ENCODE measurements at regions not wholly inside any gene's neighbourhood (a gene's known extent, or its start where the extent isn't known, plus 50 kb on each side); places are given as distances from the start of the nearest gene placed in this dataset.

GRCh38 chr4:12200226-12200625, 771.5 kb upstream of the HS3ST1 start:
- TF ChIP-seq, protein P1, sequence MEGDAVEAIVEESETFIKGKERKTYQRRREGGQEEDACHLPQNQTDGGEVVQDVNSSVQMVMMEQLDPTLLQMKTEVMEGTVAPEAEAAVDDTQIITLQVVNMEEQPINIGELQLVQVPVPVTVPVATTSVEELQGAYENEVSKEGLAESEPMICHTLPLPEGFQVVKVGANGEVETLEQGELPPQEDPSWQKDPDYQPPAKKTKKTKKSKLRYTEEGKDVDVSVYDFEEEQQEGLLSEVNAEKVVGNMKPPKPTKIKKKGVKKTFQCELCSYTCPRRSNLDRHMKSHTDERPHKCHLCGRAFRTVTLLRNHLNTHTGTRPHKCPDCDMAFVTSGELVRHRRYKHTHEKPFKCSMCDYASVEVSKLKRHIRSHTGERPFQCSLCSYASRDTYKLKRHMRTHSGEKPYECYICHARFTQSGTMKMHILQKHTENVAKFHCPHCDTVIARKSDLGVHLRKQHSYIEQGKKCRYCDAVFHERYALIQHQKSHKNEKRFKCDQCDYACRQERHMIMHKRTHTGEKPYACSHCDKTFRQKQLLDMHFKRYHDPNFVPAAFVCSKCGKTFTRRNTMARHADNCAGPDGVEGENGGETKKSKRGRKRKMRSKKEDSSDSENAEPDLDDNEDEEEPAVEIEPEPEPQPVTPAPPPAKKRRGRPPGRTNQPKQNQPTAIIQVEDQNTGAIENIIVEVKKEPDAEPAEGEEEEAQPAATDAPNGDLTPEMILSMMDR (conservative IDR thresholded peaks at IDR 0.05; ENCODE audit: low read depth, low read length) = no peak
- no peak overlapping the region for H3K4me3 ChIP-seq (ENCODE audit: low read depth, low read length)
- DNase-seq (ENCODE audit: low read depth) = no peak

GRCh38 chr4:12186526-12186925, 757.8 kb upstream of the HS3ST1 start:
- no peak for DNase-seq (ENCODE audit: low read depth)
- TF ChIP-seq, protein P1 (conservative IDR thresholded peaks at IDR 0.05; ENCODE audit: low read depth, low read length) = no peak

DNA sequence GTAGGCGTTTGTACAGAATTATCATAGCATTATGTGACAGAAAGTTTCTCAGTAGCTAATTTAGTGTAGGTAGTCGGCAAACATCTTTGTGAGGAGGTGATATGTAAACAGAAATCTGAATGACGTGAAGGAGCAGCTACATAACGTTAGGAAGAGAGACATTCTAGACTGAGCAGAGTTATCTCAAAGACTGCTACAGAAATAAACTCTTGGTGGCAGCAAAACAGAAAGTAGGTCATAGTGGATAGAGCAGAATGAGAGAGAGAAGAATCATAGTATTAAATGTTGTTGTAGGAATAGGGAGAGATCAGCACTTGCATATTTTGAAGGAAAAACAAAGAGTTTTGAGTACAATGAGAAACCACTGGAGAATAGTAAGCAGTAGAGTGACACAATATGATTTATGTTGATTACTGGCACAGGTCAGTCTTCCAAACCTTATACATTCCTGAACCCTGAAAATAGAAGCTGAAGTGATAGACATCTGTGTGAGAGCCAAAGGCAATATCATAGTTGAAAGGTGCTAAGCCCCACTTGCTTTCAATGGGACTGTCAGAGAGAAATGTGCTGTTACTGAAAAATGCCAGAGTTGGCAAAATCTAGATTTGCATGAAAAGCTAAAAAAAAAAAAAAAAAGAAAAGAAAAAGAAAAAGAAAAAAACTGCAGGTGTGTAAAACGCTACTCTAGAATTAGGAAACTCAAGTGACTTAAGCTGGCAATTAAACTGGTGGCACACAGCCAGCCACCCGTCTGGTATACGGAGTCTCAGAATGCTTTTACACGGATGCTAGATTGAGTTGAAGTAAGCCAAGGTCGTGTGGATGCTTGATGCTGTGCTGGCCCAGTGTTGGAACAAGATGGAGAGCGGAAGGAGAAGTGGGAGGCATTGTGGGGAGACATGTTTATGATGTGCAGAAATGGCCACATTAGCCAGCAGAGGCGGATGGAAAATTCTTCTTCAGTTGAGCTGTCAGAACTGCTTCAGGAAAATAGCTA, 750.2 kb upstream of the HS3ST1 start:
- TF ChIP-seq, protein P1 (conservative IDR thresholded peaks at IDR 0.05; ENCODE audit: low read depth, low read length) = no peak
- no peak overlapping the region for H3K4me3 ChIP-seq (ENCODE audit: low read depth, low read length)
- DNase-seq (ENCODE audit: low read depth) = no peak

More at GRCh38 chr4:12186526-12186925, 757.8 kb upstream of the HS3ST1 start:
- no peak overlapping the region for H3K4me3 ChIP-seq (ENCODE audit: low read depth, low read length)

GRCh38 chr4:12177416-12177815, 748.7 kb upstream of the HS3ST1 start:
- TF ChIP-seq, protein P1 (conservative IDR thresholded peaks at IDR 0.05; ENCODE audit: low read depth, low read length) = no peak

GRCh38 chr4:12173496-12173895, 744.8 kb upstream of the HS3ST1 start:
- no peak overlapping the region for H3K4me3 ChIP-seq (ENCODE audit: low read depth, low read length)
- no peak for DNase-seq (ENCODE audit: low read depth)
- TF ChIP-seq, protein P1 (conservative IDR thresholded peaks at IDR 0.05; ENCODE audit: low read depth, low read length) = no peak

More at GRCh38 chr4:12177416-12177815, 748.7 kb upstream of the HS3ST1 start:
- DNase-seq (ENCODE audit: low read depth) = no peak
- H3K4me3 ChIP-seq (ENCODE audit: low read depth, low read length) = no peak overlapping the region

DNA sequence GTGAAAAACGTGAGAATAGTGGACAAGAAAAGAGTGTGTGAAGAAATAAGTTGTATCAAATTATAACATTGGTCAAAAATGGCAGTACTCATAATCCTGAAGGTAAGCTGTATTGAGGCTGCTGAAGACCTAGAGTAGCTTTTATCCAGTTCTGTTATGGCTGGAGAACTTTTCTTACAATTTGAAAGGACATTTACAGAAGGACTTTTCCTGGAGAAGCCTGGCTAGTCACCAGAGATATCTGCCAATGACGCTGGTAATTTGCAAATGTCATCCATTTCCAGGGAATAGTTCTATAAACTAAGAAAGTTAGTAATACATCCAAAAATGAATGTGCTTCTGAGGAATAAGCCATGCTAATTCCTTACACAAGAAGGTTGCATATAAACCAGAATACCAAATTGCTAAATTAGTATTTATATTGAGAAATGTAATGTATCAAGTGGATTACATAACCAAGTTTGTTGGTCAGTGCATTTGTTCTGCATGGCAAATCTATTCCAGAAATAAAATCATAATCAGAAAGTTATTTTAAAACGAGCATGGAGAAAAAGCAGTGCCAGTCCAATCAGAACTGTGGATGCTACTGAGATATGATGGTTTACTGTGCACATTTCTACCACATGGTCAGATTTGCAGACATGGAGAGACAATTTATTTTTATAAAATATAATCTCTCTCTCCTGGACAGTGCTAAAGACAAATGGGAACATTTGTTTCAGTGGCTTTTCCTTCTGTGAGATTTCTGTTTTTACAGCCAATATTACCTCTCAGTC, 743.7 kb upstream of the HS3ST1 start:
- H3K4me3 ChIP-seq (ENCODE audit: low read depth, low read length) = no peak overlapping the region
- TF ChIP-seq, protein P1 (conservative IDR thresholded peaks at IDR 0.05; ENCODE audit: low read depth, low read length) = no peak
- no peak for DNase-seq (ENCODE audit: low read depth)

Data from epithelial cell of proximal tubule (primary cell).